ENCODE measurements at regions not wholly inside any gene's neighbourhood (a gene's known extent, or its start where the extent isn't known, plus 50 kb on each side); places are given as distances from the start of the nearest gene placed in this dataset.

DNA sequence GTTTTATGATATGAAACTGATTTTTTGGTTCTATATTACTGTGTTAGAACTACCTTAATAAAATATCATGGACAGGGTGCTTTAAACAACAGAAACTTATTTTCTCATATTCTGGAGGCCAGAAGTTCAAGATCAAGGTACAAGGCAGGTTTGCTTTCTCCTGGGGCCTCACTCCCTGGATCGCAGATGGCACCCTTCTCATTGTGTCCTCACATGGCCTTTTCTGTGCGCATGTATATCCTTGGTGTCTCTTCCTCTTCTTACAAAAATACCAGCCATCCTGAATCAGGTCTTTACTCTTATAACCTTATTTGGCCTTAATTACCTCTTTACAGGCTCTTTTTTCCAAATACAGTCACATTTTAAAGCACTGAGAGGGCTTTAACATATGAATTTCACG lies 906.1 kb downstream of the CDH11 start:
- no peak for DNase-seq (ENCODE audit: low read depth, low spot score)
- no peak overlapping the region for H3K27ac ChIP-seq
- H3K4me3 ChIP-seq, result no peak overlapping the region
- no peak overlapping the region for H3K9ac ChIP-seq (ENCODE audit: insufficient read length)
- H3K9me3 ChIP-seq (ENCODE audit: low read depth, low read length), result no peaks in the 10 kb centered on the region
- no peaks in the 10 kb centered on the region for H3K36me3 ChIP-seq (ENCODE audit: insufficient read depth, low read length)
- no peak for TF ChIP-seq EZH2 (IDR thresholded peaks at IDR 0.05)
- TF ChIP-seq FOXP2 (optimal IDR thresholded peaks at IDR 0.05; ENCODE audit: control extremely low read depth, extremely low read length, insufficient read depth), result no peak
- TF ChIP-seq POLR2AphosphoS5 (IDR thresholded peaks at IDR 0.05; ENCODE audit: borderline replicate concordance, low read depth, low read length), result no peak

DNA sequence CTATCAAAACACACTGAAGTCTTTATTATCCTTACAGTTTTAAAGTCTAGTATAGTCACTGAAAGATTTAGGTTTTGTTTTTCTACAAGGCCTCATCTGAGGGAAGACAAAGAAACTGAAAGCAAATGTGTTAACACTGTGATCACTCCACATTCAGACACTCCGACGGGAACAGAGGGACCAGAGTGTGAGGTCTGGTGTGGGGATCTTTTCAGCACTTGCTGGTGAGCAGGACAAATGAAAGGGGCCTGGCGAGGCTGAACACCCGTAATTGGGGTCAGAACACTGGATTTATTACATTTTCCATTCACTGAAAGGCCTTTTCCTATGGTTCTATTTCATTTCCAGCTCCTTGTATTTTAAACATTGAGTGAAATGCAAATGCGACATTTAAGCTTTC lies 910.5 kb downstream of the CDH11 start:
- no peak for DNase-seq (ENCODE audit: low read depth, low spot score)
- Histone ChIP-seq H3K4me3 (no peak overlapping the region), H3K9ac (ENCODE audit: insufficient read length) (no peak overlapping the region), H3K36me3 (ENCODE audit: insufficient read depth, low read length) (no peaks in the 10 kb centered on the region), H3K27ac (no peak overlapping the region), H3K9me3 (ENCODE audit: low read depth, low read length) (no peaks in the 10 kb centered on the region)
- no peak for TF ChIP-seq FOXP2 (optimal IDR thresholded peaks at IDR 0.05; ENCODE audit: control extremely low read depth, extremely low read length, insufficient read depth)
- TF ChIP-seq POLR2AphosphoS5 (IDR thresholded peaks at IDR 0.05; ENCODE audit: borderline replicate concordance, low read depth, low read length), result no peak

DNA sequence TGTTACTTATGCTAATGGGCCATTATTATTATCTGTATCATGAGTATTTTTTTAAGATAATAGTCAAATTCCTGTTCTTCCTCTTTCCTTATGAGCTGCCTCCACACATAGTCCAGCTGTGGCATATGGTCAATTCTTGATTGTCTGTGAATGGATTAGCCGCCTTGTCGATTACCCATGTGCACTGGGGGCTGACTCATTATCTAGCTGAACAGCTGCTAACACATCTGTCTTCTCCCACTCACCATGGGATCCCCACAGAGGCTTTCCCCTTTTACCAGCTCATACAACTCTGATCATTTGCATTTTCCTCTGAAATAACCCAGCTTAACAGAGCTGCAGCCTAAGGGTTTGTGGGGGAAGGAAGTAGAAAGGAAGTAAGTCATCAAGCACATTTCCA lies 915.0 kb downstream of the CDH11 start:
- Histone ChIP-seq H3K36me3 (ENCODE audit: insufficient read depth, low read length) (no peaks in the 10 kb centered on the region), H3K4me3 (peak overlapping the region; percentile 42), H3K9me3 (ENCODE audit: low read depth, low read length) (no peaks in the 10 kb centered on the region), H3K9ac (ENCODE audit: insufficient read length) (no peak overlapping the region), H3K27ac (no peak overlapping the region)
- peak; percentile 71 for DNase-seq (ENCODE audit: low read depth, low spot score)
- TF ChIP-seq EZH2 (IDR thresholded peaks at IDR 0.05), result no peak
- no peak; the same call in 1 of the 2 replicates for TF ChIP-seq POLR2AphosphoS5 (IDR thresholded peaks at IDR 0.05; ENCODE audit: borderline replicate concordance, low read depth, low read length)
- no peak for TF ChIP-seq FOXP2 (optimal IDR thresholded peaks at IDR 0.05; ENCODE audit: control extremely low read depth, extremely low read length, insufficient read depth)

DNA sequence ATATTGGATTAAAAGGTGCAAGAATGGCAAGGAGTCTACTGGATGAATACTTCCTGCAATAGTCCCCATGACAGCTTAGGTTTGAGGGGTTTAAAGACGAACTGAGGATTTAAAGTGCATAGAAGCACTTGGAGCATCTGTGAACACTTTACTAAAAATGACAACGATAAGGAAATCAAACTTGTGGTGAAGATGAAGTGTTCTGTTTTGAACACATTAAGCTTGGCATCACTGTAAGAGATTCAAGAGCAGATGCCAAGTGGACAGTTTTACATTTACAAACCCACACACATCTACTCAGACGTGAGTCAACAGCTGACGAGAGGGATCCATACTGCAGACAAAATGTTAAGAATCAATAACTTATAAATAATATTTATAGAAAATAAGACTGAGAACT lies 918.7 kb downstream of the CDH11 start:
- H3K9me3 ChIP-seq (ENCODE audit: low read depth, low read length), result no peaks in the 10 kb centered on the region
- H3K36me3 ChIP-seq (ENCODE audit: insufficient read depth, low read length), result no peaks in the 10 kb centered on the region
- DNase-seq (ENCODE audit: low read depth, low spot score), result no peak
- no peak overlapping the region for H3K9ac ChIP-seq (ENCODE audit: insufficient read length)
- H3K4me3 ChIP-seq, result no peak overlapping the region
- H3K27ac ChIP-seq, result no peak overlapping the region
- TF ChIP-seq EZH2 (IDR thresholded peaks at IDR 0.05) (no peak), POLR2AphosphoS5 (IDR thresholded peaks at IDR 0.05; ENCODE audit: borderline replicate concordance, low read depth, low read length) (no peak), FOXP2 (optimal IDR thresholded peaks at IDR 0.05; ENCODE audit: control extremely low read depth, extremely low read length, insufficient read depth) (no peak)

DNA sequence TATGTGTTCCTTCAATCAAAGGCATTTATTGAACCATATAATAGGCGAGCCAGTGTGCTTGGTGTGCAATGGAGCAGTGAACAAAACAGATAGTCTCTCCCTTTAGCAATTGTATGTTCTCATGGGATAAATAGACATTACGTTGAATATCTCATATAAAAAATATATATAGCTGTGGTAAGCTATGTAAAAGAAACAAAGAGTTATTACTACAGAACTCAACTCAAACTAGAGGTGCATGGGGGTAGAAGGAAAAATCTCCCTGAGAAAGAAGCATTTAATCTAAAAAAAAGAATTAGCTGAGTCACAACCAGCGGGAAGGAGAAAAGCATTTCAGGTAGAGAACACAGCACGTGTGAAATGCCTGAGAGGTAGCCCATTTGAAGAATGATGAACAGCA lies 919.3 kb downstream of the CDH11 start:
- DNase-seq (ENCODE audit: low read depth, low spot score), result no peak
- no peak overlapping the region for H3K27ac ChIP-seq
- no peak for TF ChIP-seq EZH2 (IDR thresholded peaks at IDR 0.05)
- no peak for TF ChIP-seq FOXP2 (optimal IDR thresholded peaks at IDR 0.05; ENCODE audit: control extremely low read depth, extremely low read length, insufficient read depth)
- TF ChIP-seq POLR2AphosphoS5 (IDR thresholded peaks at IDR 0.05; ENCODE audit: borderline replicate concordance, low read depth, low read length), result no peak
- H3K9ac ChIP-seq (ENCODE audit: insufficient read length), result no peak overlapping the region
- no peaks in the 10 kb centered on the region for H3K9me3 ChIP-seq (ENCODE audit: low read depth, low read length)
- no peak overlapping the region for H3K4me3 ChIP-seq
- no peaks in the 10 kb centered on the region for H3K36me3 ChIP-seq (ENCODE audit: insufficient read depth, low read length)

DNA sequence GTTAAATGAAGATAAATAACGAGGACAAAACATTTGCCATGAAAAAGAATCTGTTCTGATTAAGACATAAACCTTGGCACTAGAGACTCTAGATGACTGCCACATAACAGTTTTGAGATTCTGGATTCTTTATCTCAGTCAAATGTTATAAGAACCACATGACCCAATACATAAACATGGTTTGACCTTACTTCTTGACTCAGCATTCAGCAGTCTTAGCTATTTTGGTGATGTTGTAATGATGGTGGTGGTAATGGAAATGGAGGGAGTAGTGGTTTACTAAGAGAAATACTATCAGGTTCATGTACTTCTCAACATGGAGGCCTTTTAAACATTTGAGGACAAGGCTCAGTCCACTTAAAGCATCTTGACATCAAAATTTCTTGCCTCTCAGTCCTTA lies 925.4 kb downstream of the CDH11 start:
- Histone ChIP-seq H3K9ac (ENCODE audit: insufficient read length) (no peak overlapping the region), H3K27ac (no peak overlapping the region), H3K9me3 (ENCODE audit: low read depth, low read length) (no peaks in the 10 kb centered on the region), H3K36me3 (ENCODE audit: insufficient read depth, low read length) (no peaks in the 10 kb centered on the region), H3K4me3 (no peak overlapping the region)
- no peak for TF ChIP-seq FOXP2 (optimal IDR thresholded peaks at IDR 0.05; ENCODE audit: control extremely low read depth, extremely low read length, insufficient read depth)
- no peak for TF ChIP-seq EZH2 (IDR thresholded peaks at IDR 0.05)
- TF ChIP-seq POLR2AphosphoS5 (IDR thresholded peaks at IDR 0.05; ENCODE audit: borderline replicate concordance, low read depth, low read length), result no peak
- no peak for DNase-seq (ENCODE audit: low read depth, low spot score)

DNA sequence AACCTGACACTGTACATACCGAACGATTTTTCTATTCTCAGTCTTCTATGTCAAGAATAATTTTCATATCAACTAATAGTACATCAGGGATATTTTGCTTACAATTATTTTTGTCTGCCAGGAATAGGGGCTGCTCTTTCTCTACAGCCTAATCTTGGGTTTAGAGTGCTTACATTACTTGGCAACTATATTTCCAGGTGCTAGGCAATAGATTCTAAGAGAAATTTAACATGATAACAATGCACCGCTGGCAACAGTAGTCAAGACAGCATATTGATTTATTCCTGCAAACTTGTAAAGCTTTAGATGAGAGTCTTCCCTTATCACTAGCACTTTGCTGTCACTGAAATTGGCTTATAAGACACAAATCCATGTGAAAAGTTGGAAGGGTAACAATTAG lies 935.9 kb downstream of the CDH11 start:
- no peak for TF ChIP-seq EZH2 (IDR thresholded peaks at IDR 0.05)
- DNase-seq (ENCODE audit: low read depth, low spot score), result no peak
- no peaks in the 10 kb centered on the region for H3K9me3 ChIP-seq (ENCODE audit: low read depth, low read length)
- no peak overlapping the region for H3K27ac ChIP-seq
- no peak overlapping the region for H3K9ac ChIP-seq (ENCODE audit: insufficient read length)
- H3K36me3 ChIP-seq (ENCODE audit: insufficient read depth, low read length), result no peaks in the 10 kb centered on the region
- no peak overlapping the region for H3K4me3 ChIP-seq

DNA sequence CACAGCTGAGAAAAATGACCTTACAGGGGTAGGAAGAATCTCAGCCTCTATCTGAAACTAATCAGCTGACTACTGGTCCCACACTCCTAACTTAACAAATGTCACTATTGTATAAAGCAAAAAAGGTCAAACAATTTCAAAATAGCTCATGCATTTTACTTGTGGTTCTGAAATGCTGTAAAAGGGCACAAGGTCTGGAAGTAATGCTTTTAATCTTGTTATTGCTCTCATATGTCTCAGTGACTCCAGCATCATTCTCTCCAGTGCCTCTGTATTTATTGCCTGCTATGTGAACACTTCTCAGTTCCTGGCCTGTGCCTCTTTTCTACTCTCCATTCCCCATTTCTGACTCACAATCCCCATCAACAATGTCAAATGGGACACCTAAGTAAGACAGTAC lies 937.7 kb downstream of the CDH11 start:
- no peak overlapping the region for H3K27ac ChIP-seq
- DNase-seq (ENCODE audit: low read depth, low spot score), result no peak
- H3K9me3 ChIP-seq (ENCODE audit: low read depth, low read length), result no peaks in the 10 kb centered on the region
- H3K9ac ChIP-seq (ENCODE audit: insufficient read length), result no peak overlapping the region
- TF ChIP-seq EZH2 (IDR thresholded peaks at IDR 0.05) (no peak), POLR2AphosphoS5 (IDR thresholded peaks at IDR 0.05; ENCODE audit: borderline replicate concordance, low read depth, low read length) (no peak), FOXP2 (optimal IDR thresholded peaks at IDR 0.05; ENCODE audit: control extremely low read depth, extremely low read length, insufficient read depth) (no peak)
- H3K4me3 ChIP-seq, result no peak overlapping the region
- H3K36me3 ChIP-seq (ENCODE audit: insufficient read depth, low read length), result no peaks in the 10 kb centered on the region

DNA sequence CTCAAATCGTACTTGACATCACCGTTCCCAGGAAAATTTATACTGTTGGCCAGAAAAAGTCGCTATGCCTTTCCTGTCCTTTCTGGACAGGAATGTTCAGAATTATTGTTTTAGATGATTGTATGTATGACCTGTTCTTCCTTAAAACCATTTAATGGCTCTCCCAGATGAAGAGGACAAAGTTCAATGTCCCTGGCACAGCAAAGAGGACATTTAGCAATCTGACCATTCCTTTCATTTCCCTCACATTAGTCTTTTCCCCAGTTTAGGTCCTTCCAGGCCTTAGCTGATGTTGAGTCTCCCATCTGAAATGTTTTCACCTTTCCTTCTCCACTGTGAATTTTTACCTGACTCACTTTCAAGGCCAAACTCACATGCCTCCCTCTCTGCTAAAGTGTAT lies 938.9 kb downstream of the CDH11 start:
- TF ChIP-seq FOXP2 (optimal IDR thresholded peaks at IDR 0.05; ENCODE audit: control extremely low read depth, extremely low read length, insufficient read depth) (no peak), POLR2AphosphoS5 (IDR thresholded peaks at IDR 0.05; ENCODE audit: borderline replicate concordance, low read depth, low read length) (no peak), EZH2 (IDR thresholded peaks at IDR 0.05) (no peak)
- no peak overlapping the region for H3K4me3 ChIP-seq
- H3K27ac ChIP-seq, result no peak overlapping the region
- no peak overlapping the region for H3K9ac ChIP-seq (ENCODE audit: insufficient read length)
- H3K9me3 ChIP-seq (ENCODE audit: low read depth, low read length), result no peaks in the 10 kb centered on the region
- no peaks in the 10 kb centered on the region for H3K36me3 ChIP-seq (ENCODE audit: insufficient read depth, low read length)
- DNase-seq (ENCODE audit: low read depth, low spot score), result no peak

All from SK-N-MC (cell line).